Neuron (in vitro differentiated cells): ENCODE measurements at regions not wholly inside any gene's neighbourhood (a gene's known extent, or its start where the extent isn't known, plus 50 kb on each side); places are given as distances from the start of the nearest gene placed in this dataset.

Experiments used
- H2AFZ ChIP-seq: one replicate; pipeline ENCODE4 v1.6.1; 2013; ENCODE audit warnings: low read depth, mild to moderate bottlenecking, inconsistent platforms, low read length, moderate library complexity
- H3K27me3 ChIP-seq: one replicate; pipeline ENCODE4 v1.6.1; 2013; ENCODE audit warnings: low read length; ENCODE audit not compliant: insufficient read depth
- H3K36me3 ChIP-seq: one replicate; pipeline ENCODE4 v1.6.1; 2013; ENCODE audit warnings: low read length; ENCODE audit not compliant: insufficient read depth
- H3K4me1 ChIP-seq: one replicate; pipeline ENCODE4 v1.6.1; 2013; ENCODE audit warnings: low read length; ENCODE audit not compliant: insufficient read depth
- H3K4me3 ChIP-seq: 2 replicates; pipeline ENCODE4 v1.5.1; 2013; ENCODE audit warnings: mild to moderate bottlenecking, low read length, moderate library complexity
- H3K9me3 ChIP-seq: one replicate; pipeline ENCODE4 v1.6.1; 2013; ENCODE audit warnings: low read length

DNA sequence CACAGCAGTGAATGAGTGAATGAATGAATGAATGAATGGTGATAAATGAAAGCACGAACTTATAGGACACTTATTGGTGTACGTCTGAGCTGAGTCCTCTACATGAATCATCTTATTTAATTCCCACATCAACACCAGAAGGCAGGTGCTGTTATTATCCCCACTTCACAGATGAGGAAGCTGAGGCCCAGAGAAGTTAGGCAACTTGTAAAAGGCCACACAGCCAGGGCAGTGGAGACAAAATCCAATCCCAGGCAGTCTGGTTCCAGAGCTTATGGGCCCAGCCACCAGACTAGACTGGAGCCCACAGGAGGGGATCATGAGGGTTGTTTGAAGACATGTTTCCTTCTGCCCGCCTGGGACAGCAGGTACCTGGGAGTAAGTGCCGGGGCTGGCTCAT is 364.0 kb downstream of the MN1 start:
- Histone ChIP-seq H3K4me1 (peaks cover 62% of the 10 kb centered on the region), H3K9me3 (no peaks in the 10 kb centered on the region), H3K4me3 (no peak overlapping the region), H3K36me3 (no peaks in the 10 kb centered on the region), H2AFZ (no peak overlapping the region), H3K27me3 (no peaks in the 10 kb centered on the region)

DNA sequence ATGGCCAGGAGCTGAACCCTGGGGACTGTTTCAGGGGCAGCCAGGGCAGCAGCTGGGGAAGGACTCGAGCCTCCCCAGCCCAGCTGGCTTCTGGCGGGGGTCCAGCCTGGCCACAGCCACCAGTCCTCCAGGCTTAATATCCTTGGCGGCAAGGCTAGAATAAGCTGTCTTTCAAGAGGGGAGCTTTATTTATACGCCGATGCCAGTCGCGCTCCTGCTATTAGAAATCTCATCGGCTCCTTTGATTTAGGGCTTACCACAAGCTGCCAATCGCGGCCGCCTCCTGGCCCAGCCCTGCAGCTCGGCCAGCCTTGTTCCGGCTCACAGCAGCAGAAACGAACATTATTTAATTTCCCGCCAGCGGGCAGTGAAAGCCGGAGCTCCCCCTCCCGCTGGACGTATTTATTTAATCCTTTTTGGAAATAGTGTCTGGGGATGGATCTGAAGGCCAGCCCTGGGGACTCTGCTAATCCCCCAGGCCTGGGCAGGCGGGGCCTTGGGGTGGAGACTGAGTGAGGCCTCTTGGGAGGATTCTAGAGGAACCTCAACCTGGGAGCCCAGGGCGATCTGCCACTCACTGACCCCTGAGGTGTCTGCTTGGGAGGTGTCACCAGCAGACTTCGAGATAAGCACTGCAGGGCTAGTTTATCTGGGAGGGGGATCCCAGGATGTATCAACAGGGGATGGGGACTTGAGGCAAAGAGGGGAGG is 363.1 kb downstream of the MN1 start:
- Histone ChIP-seq H2AFZ (no peak overlapping the region), H3K36me3 (no peaks in the 10 kb centered on the region), H3K4me1 (peaks cover 67% of the 10 kb centered on the region), H3K27me3 (no peaks in the 10 kb centered on the region), H3K9me3 (no peaks in the 10 kb centered on the region), H3K4me3 (no peak overlapping the region)

DNA sequence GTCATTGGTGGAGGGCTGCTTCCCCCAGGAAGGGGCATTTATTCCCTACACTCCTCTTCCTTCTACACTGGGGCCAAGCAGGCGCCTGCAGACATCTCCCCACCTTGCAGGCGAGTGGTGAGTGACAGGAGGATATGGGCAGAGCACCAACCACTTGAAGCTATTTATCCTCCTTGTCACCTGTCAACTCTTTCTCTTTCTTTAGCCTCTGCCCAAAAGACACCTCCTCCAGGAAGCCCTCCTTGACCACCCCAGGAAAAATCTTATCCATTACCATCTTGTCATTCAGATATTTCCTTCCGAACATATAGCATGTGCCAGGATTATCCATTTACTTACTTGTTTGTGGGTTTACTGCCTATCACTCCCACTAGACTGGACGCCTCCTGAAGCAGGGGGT is 362.4 kb downstream of the MN1 start:
- Histone ChIP-seq H3K36me3 (no peaks in the 10 kb centered on the region), H3K4me1 (peaks cover 70% of the 10 kb centered on the region), H3K4me3 (no peak overlapping the region), H2AFZ (no peak overlapping the region), H3K9me3 (no peaks in the 10 kb centered on the region), H3K27me3 (no peaks in the 10 kb centered on the region)

DNA sequence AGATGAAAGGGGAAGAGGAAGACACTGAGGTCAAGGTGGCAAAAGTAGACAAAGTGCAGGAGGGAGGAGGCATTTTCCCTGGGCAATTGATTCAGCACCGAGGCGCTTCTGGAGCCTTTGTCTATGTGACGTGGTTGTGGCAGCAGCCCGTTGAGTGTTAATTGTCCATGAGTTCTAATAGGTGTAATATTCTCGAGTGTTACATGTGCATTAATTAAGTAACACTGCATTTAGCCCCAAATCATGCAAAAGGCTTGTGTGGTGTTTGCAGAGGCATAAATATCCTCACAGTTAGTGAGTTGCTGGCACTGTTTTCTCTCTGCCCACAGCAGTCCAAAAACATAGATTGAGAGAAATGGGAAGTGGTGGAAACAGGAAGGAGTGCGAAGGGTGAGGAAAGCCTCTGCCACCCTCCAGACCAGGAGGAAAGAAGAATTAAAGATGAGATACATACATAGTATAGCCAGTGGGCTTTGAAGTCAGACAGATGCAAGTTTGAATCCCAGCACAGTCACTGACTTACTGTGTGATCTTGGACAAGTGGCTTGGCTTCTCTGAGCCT is 361.2 kb downstream of the MN1 start:
- H3K36me3 ChIP-seq: no peaks in the 10 kb centered on the region
- no peaks in the 10 kb centered on the region for H3K27me3 ChIP-seq
- no peaks in the 10 kb centered on the region for H3K9me3 ChIP-seq
- no peak overlapping the region for H2AFZ ChIP-seq
- H3K4me3 ChIP-seq: no peak overlapping the region
- peaks cover 62% of the 10 kb centered on the region for H3K4me1 ChIP-seq

DNA sequence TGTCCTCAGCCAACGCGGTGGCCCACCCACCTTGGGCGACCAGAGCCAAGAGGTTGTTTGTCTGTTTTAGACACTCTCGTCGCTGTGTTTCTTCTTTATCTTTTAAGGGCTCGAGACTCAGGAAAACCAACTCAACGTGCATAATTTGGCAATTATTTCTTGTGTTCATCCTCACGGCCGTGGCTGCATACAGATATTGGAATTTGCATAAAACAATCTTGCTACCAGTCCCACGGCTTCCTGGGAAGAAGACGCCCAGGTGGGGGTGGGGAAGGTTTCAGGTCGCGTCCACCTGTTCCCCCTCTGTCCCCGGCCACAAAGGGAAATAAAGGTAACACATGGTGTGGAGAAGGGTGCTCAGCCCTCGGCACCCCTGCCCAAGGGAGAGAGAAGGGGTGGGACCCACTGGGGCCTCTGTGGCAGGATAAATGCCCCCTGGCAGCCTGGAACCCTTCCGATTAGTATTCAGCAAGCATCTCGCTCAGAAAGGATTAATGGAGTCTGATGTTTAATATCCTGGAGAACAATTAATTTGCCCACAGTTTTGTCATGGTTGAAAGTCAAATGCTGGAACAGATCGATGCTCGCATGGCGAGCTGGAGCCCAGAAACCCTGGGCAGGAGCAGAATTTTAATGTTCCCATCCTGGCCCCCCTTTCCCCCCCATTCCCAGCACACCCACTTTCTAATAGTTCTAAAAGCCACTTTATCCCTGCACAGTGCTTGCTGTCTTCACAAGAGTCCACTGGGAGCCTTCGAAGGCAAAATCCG is 359.7 kb downstream of the MN1 start:
- no peaks in the 10 kb centered on the region for H3K27me3 ChIP-seq
- H3K4me3 ChIP-seq: no peak overlapping the region
- H3K4me1 ChIP-seq: peaks cover 50% of the 10 kb centered on the region
- no peaks in the 10 kb centered on the region for H3K9me3 ChIP-seq
- no peak overlapping the region for H2AFZ ChIP-seq
- no peaks in the 10 kb centered on the region for H3K36me3 ChIP-seq

DNA sequence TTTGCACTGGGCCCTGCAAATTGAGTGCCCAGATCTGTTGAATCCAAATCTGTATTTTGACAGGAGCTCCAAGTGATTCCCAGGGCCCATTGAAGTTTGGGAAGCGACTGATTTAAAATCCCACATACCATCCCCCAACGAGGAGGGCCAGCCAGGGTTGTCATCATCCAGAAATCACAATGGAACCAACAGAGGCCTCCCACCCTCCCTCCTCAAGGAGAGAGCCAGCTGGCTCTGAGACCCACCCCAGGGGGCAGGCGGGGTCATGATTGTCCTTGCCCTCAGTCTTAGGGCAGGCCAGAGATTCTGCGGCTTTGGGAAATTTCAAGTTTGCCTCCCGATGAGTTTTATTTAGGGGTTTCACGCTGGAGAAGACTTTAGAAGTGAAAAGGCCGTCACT is 358.2 kb downstream of the MN1 start:
- Histone ChIP-seq H2AFZ (no peak overlapping the region), H3K27me3 (no peaks in the 10 kb centered on the region), H3K4me1 (peaks cover 48% of the 10 kb centered on the region), H3K4me3 (no peak overlapping the region), H3K36me3 (no peaks in the 10 kb centered on the region), H3K9me3 (no peaks in the 10 kb centered on the region)

DNA sequence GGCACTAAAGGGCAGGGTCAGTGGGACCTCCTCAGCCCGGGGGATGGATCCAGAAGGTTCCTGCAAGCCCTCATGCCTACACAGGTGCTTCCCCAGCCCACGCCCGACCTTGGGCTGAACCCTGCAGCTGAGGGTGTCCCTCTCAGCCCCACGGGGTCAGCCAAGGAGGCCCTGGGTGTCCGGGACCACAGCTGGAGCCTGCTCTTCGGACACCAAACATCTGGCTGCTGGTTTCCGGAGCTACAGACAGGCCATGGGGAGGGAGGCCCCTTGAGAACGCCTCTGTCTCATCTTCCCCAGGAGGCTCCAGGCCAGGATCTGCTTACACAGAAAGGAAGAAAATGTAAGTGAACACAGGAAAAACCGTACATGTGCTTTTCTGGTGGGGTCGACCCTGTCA is 355.7 kb downstream of the MN1 start:
- Histone ChIP-seq H3K9me3 (peaks cover 3% of the 10 kb centered on the region), H3K27me3 (no peaks in the 10 kb centered on the region), H3K36me3 (no peaks in the 10 kb centered on the region), H3K4me1 (peaks cover 35% of the 10 kb centered on the region), H2AFZ (no peak overlapping the region), H3K4me3 (no peak overlapping the region)

DNA sequence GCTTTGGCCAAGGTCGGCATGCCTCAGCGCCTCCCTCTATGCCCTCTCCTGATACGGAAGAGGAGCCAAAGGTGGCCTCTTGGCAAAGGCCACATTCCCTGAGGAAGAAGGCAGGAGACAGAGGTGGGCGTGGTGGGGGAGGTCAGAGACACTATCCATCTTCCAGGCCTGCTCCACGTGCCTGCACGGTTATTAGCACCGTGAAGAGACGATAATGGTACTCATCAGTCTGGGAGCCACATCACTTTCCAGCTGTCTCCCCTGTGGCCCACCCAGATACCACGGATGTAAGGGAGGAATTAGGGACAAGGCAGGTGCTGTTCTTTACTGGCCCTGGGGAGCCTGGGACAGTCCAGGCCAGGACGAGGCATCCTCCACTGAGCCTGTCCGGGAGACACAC is 354.3 kb downstream of the MN1 start:
- no peak overlapping the region for H3K4me3 ChIP-seq
- no peaks in the 10 kb centered on the region for H3K27me3 ChIP-seq
- H3K36me3 ChIP-seq: no peaks in the 10 kb centered on the region
- peaks cover 22% of the 10 kb centered on the region for H3K4me1 ChIP-seq
- H2AFZ ChIP-seq: no peak overlapping the region
- peaks cover 3% of the 10 kb centered on the region for H3K9me3 ChIP-seq

DNA sequence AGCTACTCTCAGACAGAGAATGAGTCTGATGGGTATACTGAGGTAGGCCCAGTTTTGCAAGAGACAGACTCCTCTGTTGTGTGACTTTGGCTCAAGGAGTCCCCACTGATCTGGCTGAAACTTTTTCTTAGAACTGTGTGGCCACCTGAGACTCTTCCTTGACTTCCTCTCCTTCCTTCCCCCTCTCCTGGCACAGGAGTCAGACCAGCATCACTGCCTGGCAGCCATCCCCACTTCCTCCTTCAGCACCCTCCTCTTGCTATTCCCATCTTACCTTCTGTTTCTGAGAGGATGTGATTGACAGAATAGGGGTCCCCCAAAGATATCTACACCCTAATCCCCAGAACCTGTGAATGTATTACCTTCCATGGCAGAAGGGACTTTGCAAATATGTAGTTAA is 351.1 kb downstream of the MN1 start:
- Histone ChIP-seq H3K4me3 (no peak overlapping the region), H3K4me1 (peaks cover 5% of the 10 kb centered on the region), H2AFZ (no peak overlapping the region), H3K27me3 (no peaks in the 10 kb centered on the region), H3K9me3 (peaks cover 3% of the 10 kb centered on the region), H3K36me3 (no peaks in the 10 kb centered on the region)

DNA sequence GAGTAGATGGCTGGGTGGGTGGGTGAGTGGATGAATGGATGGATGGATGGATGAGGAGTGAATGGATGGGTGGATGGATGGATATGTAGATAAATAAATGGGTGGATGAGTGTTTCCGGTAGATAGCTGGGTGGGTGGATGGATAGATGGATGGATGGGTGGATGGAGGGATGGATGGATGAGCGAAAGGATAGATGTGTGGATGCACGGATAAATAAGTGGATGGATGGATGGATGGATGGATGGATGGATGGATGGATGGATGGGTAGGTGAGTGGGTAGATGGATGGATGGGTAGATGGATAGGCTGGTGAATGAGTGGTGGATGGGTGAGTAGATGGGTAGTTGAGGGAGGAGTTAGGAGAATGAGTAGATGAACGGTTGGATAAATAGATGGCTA is 349.3 kb downstream of the MN1 start:
- Histone ChIP-seq H3K36me3 (no peaks in the 10 kb centered on the region), H3K4me1 (peaks cover 7% of the 10 kb centered on the region), H3K9me3 (peaks cover 3% of the 10 kb centered on the region), H2AFZ (no peak overlapping the region), H3K27me3 (no peaks in the 10 kb centered on the region), H3K4me3 (no peak overlapping the region)

DNA sequence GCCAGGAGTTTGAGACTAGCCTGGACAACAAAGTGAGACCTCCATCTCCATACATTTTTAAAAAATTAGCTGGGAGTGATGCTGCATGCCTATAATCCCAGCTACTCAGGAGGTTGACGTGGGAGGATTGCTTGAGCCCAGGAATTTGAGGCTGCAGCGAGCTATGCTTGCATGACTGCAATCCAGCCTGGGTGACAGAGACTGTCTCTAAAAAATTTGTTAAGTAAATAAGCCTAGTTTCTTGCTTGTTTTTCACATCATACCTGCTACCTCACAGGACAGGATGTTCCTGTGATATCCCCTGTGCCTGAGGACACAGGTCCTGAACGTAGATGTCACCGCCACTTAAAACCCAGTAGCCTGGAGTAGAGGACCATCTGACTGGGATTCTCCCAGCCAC is 348.6 kb downstream of the MN1 start:
- Histone ChIP-seq H3K4me3 (no peak overlapping the region), H3K4me1 (peaks cover 10% of the 10 kb centered on the region), H3K36me3 (no peaks in the 10 kb centered on the region), H2AFZ (no peak overlapping the region), H3K9me3 (peaks cover 3% of the 10 kb centered on the region), H3K27me3 (no peaks in the 10 kb centered on the region)

DNA sequence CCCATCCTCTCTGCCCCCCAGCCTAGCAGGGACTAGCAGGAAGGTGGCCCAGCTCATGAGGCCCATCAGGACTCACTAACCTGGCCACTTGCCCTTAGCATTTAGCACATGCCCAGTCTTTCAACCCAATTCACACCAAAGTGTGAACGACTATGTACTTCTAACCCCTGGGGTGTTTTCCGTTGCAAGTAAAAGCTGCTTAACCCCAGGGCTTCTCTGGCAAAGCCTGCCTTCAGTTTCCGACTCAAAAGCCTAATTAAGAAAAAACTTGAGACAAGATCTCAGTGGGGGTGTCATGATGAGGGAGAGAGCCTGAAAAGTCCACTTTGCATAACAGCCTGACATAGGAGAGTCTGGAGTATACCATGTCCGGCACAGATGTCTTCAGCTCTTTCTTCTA is 347.8 kb downstream of the MN1 start:
- H2AFZ ChIP-seq: no peak overlapping the region
- peaks cover 5% of the 10 kb centered on the region for H3K4me1 ChIP-seq
- no peak overlapping the region for H3K4me3 ChIP-seq
- H3K9me3 ChIP-seq: peaks cover 3% of the 10 kb centered on the region
- H3K27me3 ChIP-seq: no peaks in the 10 kb centered on the region
- H3K36me3 ChIP-seq: no peaks in the 10 kb centered on the region

DNA sequence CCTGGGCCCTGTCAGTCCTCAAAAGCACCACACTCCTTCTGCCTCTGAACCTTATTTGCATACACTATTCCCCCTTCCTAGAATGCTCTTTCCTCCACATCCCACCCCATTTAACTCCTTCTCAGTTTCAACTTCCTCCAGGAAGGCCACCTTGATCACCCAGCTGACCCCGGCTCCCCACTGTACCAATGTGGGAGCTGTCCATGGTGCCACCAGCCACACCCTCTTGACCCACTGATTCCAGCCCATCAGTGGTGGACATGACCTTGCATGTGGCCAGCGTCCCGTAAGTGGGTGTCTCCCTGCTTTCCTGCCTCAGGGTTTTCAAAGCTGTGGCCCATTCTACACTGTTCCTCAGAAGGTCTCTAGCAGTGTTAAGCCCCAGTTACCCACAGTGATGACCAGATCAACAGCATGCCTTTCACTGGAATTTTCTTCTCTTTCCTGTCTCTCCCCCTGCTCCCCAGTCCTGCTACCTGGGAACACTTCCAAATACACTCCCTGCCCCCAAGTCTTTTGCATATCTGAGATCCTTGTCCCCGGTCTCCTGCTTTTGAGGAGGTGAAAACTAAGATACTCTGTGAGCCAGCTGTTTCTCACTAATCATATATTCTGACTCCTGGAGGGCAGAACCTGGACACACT is 346.6 kb downstream of the MN1 start:
- no peak overlapping the region for H3K4me3 ChIP-seq
- no peaks in the 10 kb centered on the region for H3K36me3 ChIP-seq
- H3K9me3 ChIP-seq: peaks cover 3% of the 10 kb centered on the region
- H3K27me3 ChIP-seq: no peaks in the 10 kb centered on the region
- peaks cover 5% of the 10 kb centered on the region for H3K4me1 ChIP-seq
- no peak overlapping the region for H2AFZ ChIP-seq
